ENCODE measurements at regions not wholly inside any gene's neighbourhood (a gene's known extent, or its start where the extent isn't known, plus 50 kb on each side); places are given as distances from the start of the nearest gene placed in this dataset.

- DNase-seq: no peak
Measured at GRCh38 chr3:67290438-67290837, 292.3 kb downstream of the KBTBD8 start.

GRCh38 chr3:67291287-67292252, 293.5 kb downstream of the KBTBD8 start:
- peak; percentile 55 for DNase-seq

- peak; percentile 17 for DNase-seq
Measured at GRCh38 chr3:67292356-67293121, 294.4 kb downstream of the KBTBD8 start.

- DNase-seq: no peak
Measured at GRCh38 chr3:67294341-67294740, 296.2 kb downstream of the KBTBD8 start.

- DNase-seq: no peak
Measured at GRCh38 chr3:67296039-67296892, 298.2 kb downstream of the KBTBD8 start.

GRCh38 chr3:67297715-67298475, 299.8 kb downstream of the KBTBD8 start:
- DNase-seq: no peak

- DNase-seq: no peak
Measured at GRCh38 chr3:67301556-67301955, 303.4 kb downstream of the KBTBD8 start.

GRCh38 chr3:67302489-67302888, 304.4 kb downstream of the KBTBD8 start:
- DNase-seq: no peak

GRCh38 chr3:67305160-67305559, 307.1 kb downstream of the KBTBD8 start:
- DNase-seq: no peak

GRCh38 chr3:67305922-67306321, 307.8 kb downstream of the KBTBD8 start:
- DNase-seq: no peak

GRCh38 chr3:67311440-67311839, 313.3 kb downstream of the KBTBD8 start:
- DNase-seq: no peak

- DNase-seq: no peak
Measured at GRCh38 chr3:67312155-67312554, 314.0 kb downstream of the KBTBD8 start.

GRCh38 chr3:67318162-67318561, 320.1 kb downstream of the KBTBD8 start:
- DNase-seq: no peak

- no peak for DNase-seq
Measured at GRCh38 chr3:67324554-67324953, 326.4 kb downstream of the KBTBD8 start.

Measured in NCI-H69 (cell line).